ENCODE measurements at regions not wholly inside any gene's neighbourhood (a gene's known extent, or its start where the extent isn't known, plus 50 kb on each side); places are given as distances from the start of the nearest gene placed in this dataset.

DNA sequence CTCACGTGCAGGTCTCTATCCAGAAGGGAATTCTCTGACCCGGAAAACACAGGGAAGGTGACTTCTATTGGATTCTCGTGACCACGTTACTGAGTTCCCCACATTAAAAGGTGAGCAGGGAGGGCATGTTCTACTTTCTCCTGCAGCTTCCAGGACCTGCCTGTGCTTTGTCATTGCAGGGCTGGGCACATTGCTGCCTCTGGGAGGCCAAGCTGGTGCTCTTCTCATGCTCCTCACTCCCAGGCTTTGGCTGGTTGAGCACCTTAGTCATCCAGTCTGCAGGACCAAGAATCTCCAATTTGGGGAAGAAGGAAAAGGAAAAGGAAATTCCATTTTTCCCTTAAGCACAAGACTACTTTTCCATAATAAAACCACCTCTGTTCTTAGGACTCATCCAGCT lies 86.5 kb upstream of the TMEM72 start:
- no peak for DNase-seq (ENCODE audit: low spot score)

GRCh38 chr10:44827431-44828006 lies 83.6 kb upstream of the TMEM72 start:
- no peak for DNase-seq (ENCODE audit: low spot score)

More for the DNA sequence above, 86.5 kb upstream of the TMEM72 start:
- TF ChIP-seq, protein P1, sequence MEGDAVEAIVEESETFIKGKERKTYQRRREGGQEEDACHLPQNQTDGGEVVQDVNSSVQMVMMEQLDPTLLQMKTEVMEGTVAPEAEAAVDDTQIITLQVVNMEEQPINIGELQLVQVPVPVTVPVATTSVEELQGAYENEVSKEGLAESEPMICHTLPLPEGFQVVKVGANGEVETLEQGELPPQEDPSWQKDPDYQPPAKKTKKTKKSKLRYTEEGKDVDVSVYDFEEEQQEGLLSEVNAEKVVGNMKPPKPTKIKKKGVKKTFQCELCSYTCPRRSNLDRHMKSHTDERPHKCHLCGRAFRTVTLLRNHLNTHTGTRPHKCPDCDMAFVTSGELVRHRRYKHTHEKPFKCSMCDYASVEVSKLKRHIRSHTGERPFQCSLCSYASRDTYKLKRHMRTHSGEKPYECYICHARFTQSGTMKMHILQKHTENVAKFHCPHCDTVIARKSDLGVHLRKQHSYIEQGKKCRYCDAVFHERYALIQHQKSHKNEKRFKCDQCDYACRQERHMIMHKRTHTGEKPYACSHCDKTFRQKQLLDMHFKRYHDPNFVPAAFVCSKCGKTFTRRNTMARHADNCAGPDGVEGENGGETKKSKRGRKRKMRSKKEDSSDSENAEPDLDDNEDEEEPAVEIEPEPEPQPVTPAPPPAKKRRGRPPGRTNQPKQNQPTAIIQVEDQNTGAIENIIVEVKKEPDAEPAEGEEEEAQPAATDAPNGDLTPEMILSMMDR (IDR thresholded peaks at IDR 0.05; ENCODE audit: extremely low read depth, missing control alignments): no peak

DNA sequence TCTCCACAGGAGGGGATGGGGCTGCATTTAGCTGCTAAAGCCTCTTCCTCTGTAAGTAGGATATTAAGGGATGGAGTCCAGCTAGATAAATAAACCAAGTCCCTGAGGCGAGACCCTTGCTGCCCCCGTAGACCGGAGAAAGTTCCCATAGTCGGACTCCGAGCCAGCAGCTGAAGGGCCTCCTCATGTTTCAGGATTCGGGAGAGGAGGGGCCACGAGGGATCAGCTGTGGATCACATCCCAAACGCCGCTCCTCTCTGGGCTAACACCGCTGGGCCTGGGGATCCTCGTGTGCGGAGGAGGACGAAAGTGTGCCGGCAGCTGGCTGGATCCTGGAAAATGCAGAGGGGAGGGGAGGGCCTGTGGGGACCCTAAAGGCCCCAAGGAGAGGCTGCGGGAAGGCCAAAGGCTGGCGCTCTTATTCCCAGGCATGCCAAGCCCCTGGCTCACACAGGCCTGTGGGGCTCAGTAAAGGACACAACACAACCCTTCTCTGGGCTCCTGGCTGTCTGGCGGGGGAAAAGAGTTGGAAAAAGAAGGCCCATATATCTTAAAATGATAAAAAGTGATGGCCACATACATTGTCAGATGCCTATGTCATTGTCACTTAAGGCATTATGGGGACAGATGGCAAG lies 82.5 kb upstream of the TMEM72 start:
- TF ChIP-seq, protein P1 (IDR thresholded peaks at IDR 0.05; ENCODE audit: extremely low read depth, missing control alignments): no peak
- no peak for DNase-seq (ENCODE audit: low spot score)

More at GRCh38 chr10:44827431-44828006, 83.6 kb upstream of the TMEM72 start:
- TF ChIP-seq, protein P1 (IDR thresholded peaks at IDR 0.05; ENCODE audit: extremely low read depth, missing control alignments): no peak

DNA sequence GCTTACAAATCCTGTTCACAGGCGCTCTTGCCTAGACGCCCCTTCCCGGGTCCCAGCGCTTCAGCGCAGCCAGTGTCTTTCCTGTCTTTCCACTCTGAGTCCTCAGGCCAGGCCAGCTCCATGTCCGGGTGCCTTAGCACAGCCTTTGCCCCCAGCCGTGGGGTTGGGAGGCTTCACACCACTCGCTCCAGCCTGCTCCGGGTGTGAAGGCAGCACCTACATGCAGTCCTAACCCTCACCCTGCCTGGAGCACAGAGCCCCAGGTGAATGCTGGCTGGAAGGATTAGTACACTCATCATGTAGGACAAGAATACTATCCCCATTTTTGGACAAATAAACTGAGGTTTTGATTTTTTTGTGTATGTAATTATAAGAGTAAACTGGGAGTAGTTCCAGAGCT lies 81.7 kb upstream of the TMEM72 start:
- TF ChIP-seq, protein P1 (IDR thresholded peaks at IDR 0.05; ENCODE audit: extremely low read depth, missing control alignments): no peak

GRCh38 chr10:44830022-44830421 lies 81.1 kb upstream of the TMEM72 start:
- TF ChIP-seq, protein P1 (IDR thresholded peaks at IDR 0.05; ENCODE audit: extremely low read depth, missing control alignments): no peak
- no peak for DNase-seq (ENCODE audit: low spot score)

More for the DNA sequence above, 81.7 kb upstream of the TMEM72 start:
- no peak for DNase-seq (ENCODE audit: low spot score)

- TF ChIP-seq, protein P1 (IDR thresholded peaks at IDR 0.05; ENCODE audit: extremely low read depth, missing control alignments): no peak
- DNase-seq (ENCODE audit: low spot score): no peak
These were observed 79.6 kb upstream of the TMEM72 start for GRCh38 chr10:44831581-44831980.

- no peak for DNase-seq (ENCODE audit: low spot score)
- TF ChIP-seq, protein P1 (IDR thresholded peaks at IDR 0.05; ENCODE audit: extremely low read depth, missing control alignments): no peak
These were observed 78.3 kb upstream of the TMEM72 start for GRCh38 chr10:44832595-44833390.
